ENCODE measurements at regions not wholly inside any gene's neighbourhood (a gene's known extent, or its start where the extent isn't known, plus 50 kb on each side); places are given as distances from the start of the nearest gene placed in this dataset.
"Not testable (repeated sequence)": the region's sequence is repeated elsewhere in the genome, so short reads cannot be mapped to it uniquely, and the experiment has no call there.

- DNase-seq, result no peak
These were observed 78.0 kb upstream of the ATP5PO start for GRCh38 chr21:33993286-33994231.

GRCh38 chr21:33992412-33992811, 76.8 kb upstream of the ATP5PO start:
- DNase-seq, result not testable (repeated sequence)

GRCh38 chr21:33991133-33991532, 75.5 kb upstream of the ATP5PO start:
- no peak for DNase-seq

- no peak for DNase-seq
These were observed 73.8 kb upstream of the ATP5PO start for GRCh38 chr21:33989440-33989839.

GRCh38 chr21:33988237-33989017, 72.8 kb upstream of the ATP5PO start:
- DNase-seq, result no peak

GRCh38 chr21:33987461-33987860, 71.9 kb upstream of the ATP5PO start:
- DNase-seq, result no peak

- no peak for DNase-seq
These were observed 69.8 kb upstream of the ATP5PO start for GRCh38 chr21:33985117-33986050.

- DNase-seq, result no peak
These were observed 68.4 kb upstream of the ATP5PO start for GRCh38 chr21:33984021-33984481.

GRCh38 chr21:33981391-33982101, 65.9 kb upstream of the ATP5PO start:
- DNase-seq, result no peak

GRCh38 chr21:33980276-33980916, 64.8 kb upstream of the ATP5PO start:
- DNase-seq, result peak; percentile 34

- DNase-seq, result no peak
These were observed 63.0 kb upstream of the ATP5PO start for GRCh38 chr21:33978585-33978984.

- no peak for DNase-seq
These were observed 62.2 kb upstream of the ATP5PO start for GRCh38 chr21:33977721-33978369.

- DNase-seq, result no peak
These were observed 61.6 kb upstream of the ATP5PO start for GRCh38 chr21:33977017-33977720.

- DNase-seq, result peak; percentile 91
These were observed 60.7 kb upstream of the ATP5PO start for GRCh38 chr21:33976082-33977016.

- DNase-seq, result peak; percentile 93
These were observed 60.0 kb upstream of the ATP5PO start for GRCh38 chr21:33975548-33976081.

- peak; percentile 41 for DNase-seq
These were observed 59.2 kb upstream of the ATP5PO start for GRCh38 chr21:33974513-33975468.

GRCh38 chr21:33973268-33973667, 57.7 kb upstream of the ATP5PO start:
- no peak for DNase-seq

Measured in activated CD4-positive, alpha-beta T cell treated with anti-CD3 and anti-CD28 coated beads, Interleukin-10, Interleukin-2, amounts not matched to agents 100 ng/mL and 50 ng/mL, durations not matched to agents 16 hours and 8 hours (primary cell).